SK-N-SH treated with all-trans-retinoic acid at 6 μM for 48 hours (cell line): ENCODE measurements at regions not wholly inside any gene's neighbourhood (a gene's known extent, or its start where the extent isn't known, plus 50 kb on each side); places are given as distances from the start of the nearest gene placed in this dataset.

ENCODE experiments used
- ATAC-seq: fragments of 200-7000 bp; cut with Tn5 transposase; 3 replicates; pipeline ENCODE4 v1.9.1; 2020; ENCODE audit warnings: mild to moderate bottlenecking, moderate library complexity
- ARNTL ChIP-seq: fragments of 450-650 bp; formaldehyde crosslinking; IDR thresholded peaks from 2 replicates; pipeline ENCODE4 v1.5.0; 2020; ENCODE audit warnings: low read depth, mild to moderate bottlenecking, moderate library complexity, borderline replicate concordance
- BACH2 ChIP-seq: fragments of 250-450 bp; sonication (Bioruptor Pico); IDR thresholded peaks from 2 replicates; pipeline ENCODE4 v1.9.0; 2021; ENCODE audit warnings: mild to moderate bottlenecking, borderline replicate concordance
- CSDC2 ChIP-seq: fragments of 250-450 bp; sonication (Bioruptor Pico); IDR thresholded peaks from 2 replicates; pipeline ENCODE4 v1.5.0; 2020; ENCODE audit warnings: mild to moderate bottlenecking, moderate library complexity
- ESRRG ChIP-seq: fragments of 250-450 bp; sonication (Bioruptor Pico); IDR thresholded peaks from 2 replicates; pipeline ENCODE4 v1.6.1; 2021; ENCODE audit warnings: mild to moderate bottlenecking
- GLIS3 ChIP-seq: fragments of 250-450 bp; sonication (Bioruptor Pico); IDR thresholded peaks from 2 replicates; pipeline ENCODE4 v1.5.0; 2020; ENCODE audit warnings: mild to moderate bottlenecking, moderate library complexity
- ISL1 ChIP-seq: fragments of 250-450 bp; sonication (Bioruptor Pico); IDR thresholded peaks from 2 replicates; pipeline ENCODE4 v2.1.2; 2022; ENCODE audit warnings: mild to moderate bottlenecking, moderate library complexity
- OSR1 ChIP-seq: fragments of 250-450 bp; sonication (Bioruptor Pico); IDR thresholded peaks from 2 replicates; pipeline ENCODE4 v1.8.0; 2022; ENCODE audit warnings: moderate library complexity, mild to moderate bottlenecking, inconsistent platforms
- PPARA ChIP-seq: fragments of 250-450 bp; sonication (Bioruptor Pico); IDR thresholded peaks from 2 replicates; pipeline ENCODE4 v1.5.0; 2020; ENCODE audit warnings: mild to moderate bottlenecking, borderline replicate concordance
- RARB ChIP-seq: fragments of 250-450 bp; sonication (Bioruptor Pico); IDR thresholded peaks from 2 replicates; pipeline ENCODE4 v1.8.0; 2021; ENCODE audit warnings: mild to moderate bottlenecking, moderate library complexity
- SNAI2 ChIP-seq: fragments of 250-450 bp; sonication (Bioruptor Pico); IDR thresholded peaks from 2 replicates; pipeline ENCODE4 v1.5.0; 2020; ENCODE audit warnings: mild to moderate bottlenecking, moderate library complexity
- TCF4 ChIP-seq: fragments of 250-450 bp; sonication (Bioruptor Pico); IDR thresholded peaks from 2 replicates; pipeline ENCODE4 v1.8.0; 2021; ENCODE audit warnings: mild to moderate bottlenecking, moderate library complexity, borderline replicate concordance
- TOX ChIP-seq: fragments of 250-450 bp; sonication (Bioruptor Pico); IDR thresholded peaks from 2 replicates; pipeline ENCODE4 v1.8.0; 2021; ENCODE audit warnings: mild to moderate bottlenecking, moderate library complexity, borderline replicate concordance
- ZC3H10 ChIP-seq: fragments of 250-450 bp; sonication (Bioruptor Pico); IDR thresholded peaks from 2 replicates; pipeline ENCODE4 v1.5.1; 2021; ENCODE audit warnings: mild to moderate bottlenecking, moderate library complexity
- ZFP3 ChIP-seq: fragments of 250-450 bp; sonication (Bioruptor Pico); IDR thresholded peaks from 2 replicates; pipeline ENCODE4 v1.5.0; 2020; ENCODE audit warnings: mild to moderate bottlenecking, moderate library complexity
- ZFP30 ChIP-seq: fragments of 450-650 bp; formaldehyde crosslinking; IDR thresholded peaks from 2 replicates; pipeline ENCODE4 v1.5.0; 2022; ENCODE audit warnings: mild to moderate bottlenecking, moderate library complexity
- ZNF565 ChIP-seq: fragments of 450-650 bp; formaldehyde crosslinking; conservative IDR thresholded peaks from 2 replicates; pipeline ENCODE4 v1.5.0; 2020; ENCODE audit warnings: low read depth, mild to moderate bottlenecking, moderate library complexity
- ZNF70 ChIP-seq: fragments of 450-650 bp; formaldehyde crosslinking; IDR thresholded peaks from 2 replicates; pipeline ENCODE4 v1.5.0; 2020; ENCODE audit warnings: mild to moderate bottlenecking, moderate library complexity
- ZNF8 ChIP-seq: fragments of 450-650 bp; formaldehyde crosslinking; IDR thresholded peaks from 2 replicates; pipeline ENCODE4 v1.5.0; 2020; ENCODE audit warnings: mild to moderate bottlenecking, moderate library complexity
- TF ChIP-seq, protein P1 (sequence below): fragments of 250-450 bp; sonication (Bioruptor Pico); IDR thresholded peaks from 2 replicates; pipeline ENCODE4 v1.5.1; 2021; ENCODE audit warnings: mild to moderate bottlenecking, moderate library complexity
- TF ChIP-seq, protein P2 (sequence below): fragments of 250-450 bp; sonication (Bioruptor Pico); IDR thresholded peaks from 2 replicates; pipeline ENCODE4 v1.5.0; 2020; ENCODE audit warnings: mild to moderate bottlenecking, moderate library complexity
- TF ChIP-seq, protein P3 (sequence below): fragments of 250-450 bp; sonication (Bioruptor Pico); IDR thresholded peaks from 2 replicates; pipeline ENCODE4 v1.8.0; 2021; ENCODE audit warnings: low read depth, mild to moderate bottlenecking, moderate library complexity, borderline replicate concordance
- TF ChIP-seq, protein P4 (sequence below): fragments of 250-450 bp; sonication (Bioruptor Pico); IDR thresholded peaks from 2 replicates; pipeline ENCODE4 v1.5.1; 2020; ENCODE audit warnings: low read depth, mild to moderate bottlenecking, moderate library complexity

DNA sequence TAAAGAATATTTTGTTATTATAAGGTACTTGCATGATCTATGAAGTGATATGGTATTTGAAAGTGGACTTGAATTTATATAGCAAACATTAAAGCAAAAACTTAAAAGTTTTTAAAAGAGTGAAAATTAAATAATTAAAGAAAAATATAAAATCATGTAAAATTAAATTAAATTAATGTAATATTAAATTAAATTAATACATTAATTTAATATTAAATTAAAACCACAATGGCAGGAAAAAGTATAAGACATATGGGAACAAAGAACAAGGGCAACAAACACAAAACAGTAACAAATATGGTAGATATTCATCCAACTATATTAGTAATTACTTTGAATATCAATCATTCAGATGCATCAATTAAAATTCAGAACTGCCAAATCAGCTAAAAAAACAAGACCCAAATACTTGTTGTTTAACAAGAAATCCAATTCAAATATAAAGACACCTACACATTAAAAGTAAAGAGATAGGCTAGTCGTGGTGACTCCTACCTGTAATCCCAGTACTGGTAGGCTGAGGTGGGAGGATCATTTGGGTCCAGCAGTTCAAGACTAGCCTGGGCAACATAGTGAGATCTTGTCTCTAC lies 992.2 kb upstream of the MIR17HG start:
- no peak for ATAC-seq
- TF ChIP-seq TOX (CRISPR knock-in tag) (no peak), ZNF70 (no peak), ZFP30 (no peak), RARB (CRISPR knock-in tag) (no peak), CSDC2 (CRISPR knock-in tag) (no peak), ZNF8 (CRISPR knock-in tag) (no peak), SNAI2 (CRISPR knock-in tag) (no peak), ZNF565 (CRISPR knock-in tag) (no peak), ESRRG (CRISPR knock-in tag) (no peak), ARNTL (no peak), GLIS3 (no peak), PPARA (no peak), ISL1 (CRISPR knock-in tag) (no peak), TCF4 (no peak)
- TF ChIP-seq, protein P1, sequence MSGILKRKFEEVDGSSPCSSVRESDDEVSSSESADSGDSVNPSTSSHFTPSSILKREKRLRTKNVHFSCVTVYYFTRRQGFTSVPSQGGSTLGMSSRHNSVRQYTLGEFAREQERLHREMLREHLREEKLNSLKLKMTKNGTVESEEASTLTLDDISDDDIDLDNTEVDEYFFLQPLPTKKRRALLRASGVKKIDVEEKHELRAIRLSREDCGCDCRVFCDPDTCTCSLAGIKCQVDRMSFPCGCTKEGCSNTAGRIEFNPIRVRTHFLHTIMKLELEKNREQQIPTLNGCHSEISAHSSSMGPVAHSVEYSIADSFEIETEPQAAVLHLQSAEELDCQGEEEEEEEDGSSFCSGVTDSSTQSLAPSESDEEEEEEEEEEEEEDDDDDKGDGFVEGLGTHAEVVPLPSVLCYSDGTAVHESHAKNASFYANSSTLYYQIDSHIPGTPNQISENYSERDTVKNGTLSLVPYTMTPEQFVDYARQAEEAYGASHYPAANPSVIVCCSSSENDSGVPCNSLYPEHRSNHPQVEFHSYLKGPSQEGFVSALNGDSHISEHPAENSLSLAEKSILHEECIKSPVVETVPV (CRISPR knock-in tag) = no peak
- TF ChIP-seq, protein P2, sequence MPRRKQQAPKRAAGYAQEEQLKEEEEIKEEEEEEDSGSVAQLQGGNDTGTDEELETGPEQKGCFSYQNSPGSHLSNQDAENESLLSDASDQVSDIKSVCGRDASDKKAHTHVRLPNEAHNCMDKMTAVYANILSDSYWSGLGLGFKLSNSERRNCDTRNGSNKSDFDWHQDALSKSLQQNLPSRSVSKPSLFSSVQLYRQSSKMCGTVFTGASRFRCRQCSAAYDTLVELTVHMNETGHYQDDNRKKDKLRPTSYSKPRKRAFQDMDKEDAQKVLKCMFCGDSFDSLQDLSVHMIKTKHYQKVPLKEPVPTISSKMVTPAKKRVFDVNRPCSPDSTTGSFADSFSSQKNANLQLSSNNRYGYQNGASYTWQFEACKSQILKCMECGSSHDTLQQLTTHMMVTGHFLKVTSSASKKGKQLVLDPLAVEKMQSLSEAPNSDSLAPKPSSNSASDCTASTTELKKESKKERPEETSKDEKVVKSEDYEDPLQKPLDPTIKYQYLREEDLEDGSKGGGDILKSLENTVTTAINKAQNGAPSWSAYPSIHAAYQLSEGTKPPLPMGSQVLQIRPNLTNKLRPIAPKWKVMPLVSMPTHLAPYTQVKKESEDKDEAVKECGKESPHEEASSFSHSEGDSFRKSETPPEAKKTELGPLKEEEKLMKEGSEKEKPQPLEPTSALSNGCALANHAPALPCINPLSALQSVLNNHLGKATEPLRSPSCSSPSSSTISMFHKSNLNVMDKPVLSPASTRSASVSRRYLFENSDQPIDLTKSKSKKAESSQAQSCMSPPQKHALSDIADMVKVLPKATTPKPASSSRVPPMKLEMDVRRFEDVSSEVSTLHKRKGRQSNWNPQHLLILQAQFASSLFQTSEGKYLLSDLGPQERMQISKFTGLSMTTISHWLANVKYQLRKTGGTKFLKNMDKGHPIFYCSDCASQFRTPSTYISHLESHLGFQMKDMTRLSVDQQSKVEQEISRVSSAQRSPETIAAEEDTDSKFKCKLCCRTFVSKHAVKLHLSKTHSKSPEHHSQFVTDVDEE (CRISPR knock-in tag) = no peak
- TF ChIP-seq, protein P3, sequence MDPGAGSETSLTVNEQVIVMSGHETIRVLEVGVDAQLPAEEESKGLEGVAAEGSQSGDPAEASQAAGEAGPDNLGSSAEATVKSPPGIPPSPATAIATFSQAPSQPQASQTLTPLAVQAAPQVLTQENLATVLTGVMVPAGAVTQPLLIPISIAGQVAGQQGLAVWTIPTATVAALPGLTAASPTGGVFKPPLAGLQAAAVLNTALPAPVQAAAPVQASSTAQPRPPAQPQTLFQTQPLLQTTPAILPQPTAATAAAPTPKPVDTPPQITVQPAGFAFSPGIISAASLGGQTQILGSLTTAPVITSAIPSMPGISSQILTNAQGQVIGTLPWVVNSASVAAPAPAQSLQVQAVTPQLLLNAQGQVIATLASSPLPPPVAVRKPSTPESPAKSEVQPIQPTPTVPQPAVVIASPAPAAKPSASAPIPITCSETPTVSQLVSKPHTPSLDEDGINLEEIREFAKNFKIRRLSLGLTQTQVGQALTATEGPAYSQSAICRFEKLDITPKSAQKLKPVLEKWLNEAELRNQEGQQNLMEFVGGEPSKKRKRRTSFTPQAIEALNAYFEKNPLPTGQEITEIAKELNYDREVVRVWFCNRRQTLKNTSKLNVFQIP (CRISPR knock-in tag) = no peak
- TF ChIP-seq, protein P4, sequence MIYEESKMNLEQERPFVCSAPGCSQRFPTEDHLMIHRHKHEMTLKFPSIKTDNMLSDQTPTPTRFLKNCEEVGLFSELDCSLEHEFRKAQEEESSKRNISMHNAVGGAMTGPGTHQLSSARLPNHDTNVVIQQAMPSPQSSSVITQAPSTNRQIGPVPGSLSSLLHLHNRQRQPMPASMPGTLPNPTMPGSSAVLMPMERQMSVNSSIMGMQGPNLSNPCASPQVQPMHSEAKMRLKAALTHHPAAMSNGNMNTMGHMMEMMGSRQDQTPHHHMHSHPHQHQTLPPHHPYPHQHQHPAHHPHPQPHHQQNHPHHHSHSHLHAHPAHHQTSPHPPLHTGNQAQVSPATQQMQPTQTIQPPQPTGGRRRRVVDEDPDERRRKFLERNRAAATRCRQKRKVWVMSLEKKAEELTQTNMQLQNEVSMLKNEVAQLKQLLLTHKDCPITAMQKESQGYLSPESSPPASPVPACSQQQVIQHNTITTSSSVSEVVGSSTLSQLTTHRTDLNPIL (CRISPR knock-in tag) = no peak
- TF ChIP-seq, all 23 proteins: peak for 0

DNA sequence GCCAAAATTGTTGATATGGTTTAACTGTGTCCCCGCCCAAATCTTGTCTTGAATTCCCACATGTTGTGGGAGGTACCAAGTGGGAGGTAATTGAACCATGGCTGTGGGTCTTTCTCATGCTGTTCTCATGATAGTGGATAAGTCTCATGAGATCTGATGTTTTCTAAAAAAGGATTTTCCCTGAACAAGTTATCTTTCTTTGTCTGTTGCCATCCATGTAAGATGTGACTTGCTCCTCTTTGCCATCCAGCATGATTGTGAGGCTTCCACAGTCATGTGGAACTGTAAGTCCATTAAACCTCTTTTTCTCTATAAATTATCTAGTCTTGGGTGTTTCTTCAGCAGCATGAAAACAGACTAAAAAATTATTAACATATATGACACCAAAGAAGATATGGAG lies 986.7 kb upstream of the MIR17HG start:
- TF ChIP-seq TCF4 = no peak
- TF ChIP-seq CSDC2 (CRISPR knock-in tag) = no peak
- TF ChIP-seq OSR1 = no peak
- TF ChIP-seq BACH2 = no peak
- TF ChIP-seq TOX (CRISPR knock-in tag) = no peak
- TF ChIP-seq, all 23 proteins: peak for 0

DNA sequence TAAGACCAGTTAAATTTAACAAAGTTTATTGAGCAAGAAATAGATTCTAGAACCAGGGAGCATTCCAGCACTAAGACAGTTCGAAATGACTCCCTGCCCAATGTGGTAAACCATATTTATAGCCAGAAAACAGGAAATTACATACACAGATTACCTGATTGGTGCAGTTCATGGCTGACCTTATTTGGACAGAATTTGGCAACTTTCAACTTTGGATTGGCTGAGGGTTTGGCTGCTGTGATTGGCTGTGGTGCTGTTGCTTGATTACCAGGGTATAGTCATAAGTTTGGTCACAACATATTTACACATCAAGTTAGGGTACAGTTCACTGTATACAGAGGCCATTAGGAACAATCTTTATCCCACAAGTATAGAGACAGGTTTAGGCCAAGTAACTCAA lies 984.8 kb upstream of the MIR17HG start:
- TF ChIP-seq ZNF565 (CRISPR knock-in tag) (no peak), OSR1 (no peak), ZNF8 (CRISPR knock-in tag) (no peak), ZFP30 (no peak), ZNF70 (no peak), ISL1 (CRISPR knock-in tag) (no peak), PPARA (no peak), SNAI2 (CRISPR knock-in tag) (no peak), TOX (CRISPR knock-in tag) (no peak), GLIS3 (no peak), ZC3H10 (no peak), ZFP3 (CRISPR knock-in tag) (no peak), TCF4 (no peak), ESRRG (CRISPR knock-in tag) (no peak), CSDC2 (CRISPR knock-in tag) (no peak)
- TF ChIP-seq, protein P2 (CRISPR knock-in tag) = no peak
- TF ChIP-seq, protein P1 (CRISPR knock-in tag) = no peak
- TF ChIP-seq, all 23 proteins: peak for 0

More for the DNA sequence above, 986.7 kb upstream of the MIR17HG start:
- ATAC-seq = no peak

More for the DNA sequence above, 984.8 kb upstream of the MIR17HG start:
- no peak for ATAC-seq
